B cell (primary cell): ENCODE measurements at regions not wholly inside any gene's neighbourhood (a gene's known extent, or its start where the extent isn't known, plus 50 kb on each side); places are given as distances from the start of the nearest gene placed in this dataset.
A peak's percentile ranks its signal among the peaks of the same experiment; 100 is the strongest.

Experiments
- ATAC-seq: fragments of 200-7000 bp; cut with Tn5 transposase; one replicate; pipeline ENCODE4 v1.10.0; 2021; ENCODE audit warnings: low read depth, mild to moderate bottlenecking, moderate number of reproducible peaks, moderate library complexity
- CTCF ChIA-PET: fragments of 350-600 bp; sonication (Branson Sonifier 250); formaldehyde crosslinking; loops from one replicate; lab custom pipeline; 2021; ENCODE audit warnings: antibody characterized with exemption, inconsistent platforms; lab: Charles Lee
- POLR2A ChIA-PET: fragments of 350-600 bp; sonication (Branson Sonifier 250); formaldehyde crosslinking; loops from one replicate; lab custom pipeline; 2021; ENCODE audit warnings: antibody characterized with exemption; lab: Charles Lee
- DNase-seq: peaks from one replicate; pipeline ENCODE4 v3.0.0; 2013
- H2AFZ ChIP-seq: 2 replicates; pipeline ENCODE4 v1.6.1; 2012; ENCODE audit warnings: mild to moderate bottlenecking, low read depth, low read length; ENCODE audit not compliant: insufficient read depth, poor library complexity, severe bottlenecking
- H3K27ac ChIP-seq, 2 donors: 1 replicate in 1 of 2; 2 replicates in 1 of 2; pipeline ENCODE4 v1.5.1; 2012 to 2013; ENCODE audit warnings: low read length in 2 of 2, mild to moderate bottlenecking in 2 of 2, moderate library complexity in 1 of 2
- H3K27me3 ChIP-seq, 4 experiments: fragments of 200-600 bp in 1 of 4; sonication (generic) in 1 of 4; replicated peaks in 1 of 4; 1 replicate in 2 of 4; 2 replicates in 2 of 4; pipeline versions ENCODE4 v1.6.1 to v1.7.0; 2013 to 2016; ENCODE audit warnings: low read length in 3 of 4, mild to moderate bottlenecking in 2 of 4, mixed read lengths in 1 of 4, moderate library complexity in 1 of 4; ENCODE audit not compliant: insufficient read depth in 4 of 4, control insufficient read depth in 3 of 4; ENCODE audit errors: control extremely low read depth in 1 of 4
- H3K36me3 ChIP-seq, 2 experiments: replicated peaks in 1 of 2; 1 replicate in 1 of 2; 2 replicates in 1 of 2; pipeline versions ENCODE4 v1.6.1 to v1.7.1; 2013; ENCODE audit warnings: low read length in 1 of 2; ENCODE audit not compliant: insufficient read depth in 2 of 2, control insufficient read depth in 1 of 2; ENCODE audit errors: control extremely low read depth in 1 of 2, extremely low read depth in 1 of 2
- H3K4me1 ChIP-seq, 2 donors: fragments of 200-600 bp in 1 of 2; sonication (generic) in 1 of 2; 1 replicate in 1 of 2; 2 replicates in 1 of 2; pipeline versions ENCODE4 v1.5.1 to v1.6.1; 2013 to 2017; ENCODE audit warnings: low read length in 2 of 2; ENCODE audit not compliant: control insufficient read depth in 2 of 2, insufficient read depth in 2 of 2
- H3K4me2 ChIP-seq: replicated peaks from 2 replicates; pipeline ENCODE3; 2012; ENCODE audit warnings: mild to moderate bottlenecking, low read depth, low read length; ENCODE audit not compliant: poor library complexity, severe bottlenecking
- H3K4me3 ChIP-seq, 5 experiments: fragments of 200-600 bp in 1 of 5; sonication (generic) in 1 of 5; 1 replicate in 3 of 5; 2 replicates in 2 of 5; pipeline versions ENCODE4 v1.5.1 to v1.7.0; 2011 to 2016; ENCODE audit warnings: low read length in 4 of 5, mild to moderate bottlenecking in 4 of 5, low read depth in 2 of 5, control low read depth in 1 of 5, moderate library complexity in 1 of 5; ENCODE audit not compliant: insufficient read depth in 1 of 5; ENCODE audit errors: control extremely low read depth in 1 of 5, extremely low read depth in 1 of 5
- H3K79me2 ChIP-seq: fragments of 200-600 bp; sonication (generic); one replicate; pipeline ENCODE4 v1.6.0; 2016; ENCODE audit warnings: low read length; ENCODE audit not compliant: control insufficient read depth, insufficient read depth
- H3K9ac ChIP-seq: fragments of 200-600 bp; sonication (generic); 2 replicates; pipeline ENCODE4 v1.6.1; 2017; ENCODE audit warnings: mild to moderate bottlenecking, low read length, moderate library complexity
- H3K9me3 ChIP-seq, 3 donors: one replicate each; pipeline versions ENCODE4 v1.6.1 to v1.7.1; 2013; ENCODE audit warnings: low read length in 2 of 3; ENCODE audit not compliant: control insufficient read depth in 2 of 3, insufficient read depth in 1 of 3; ENCODE audit errors: control extremely low read depth in 1 of 3
- H4K20me1 ChIP-seq: 2 replicates; pipeline ENCODE4 v1.6.0; 2012; ENCODE audit warnings: mild to moderate bottlenecking, low read length; ENCODE audit not compliant: insufficient read depth, control insufficient read depth, poor library complexity, severe bottlenecking
- H3K27ac Mint-ChIP-seq: one replicate; pipeline ENCODE4 v1.8.0; 2021; ENCODE audit warnings: mixed read lengths
- H3K27me3 Mint-ChIP-seq: one replicate; pipeline ENCODE4 v1.8.0; 2021; ENCODE audit warnings: mixed read lengths
- H3K4me1 Mint-ChIP-seq: one replicate; pipeline ENCODE4 v1.8.0; 2021; ENCODE audit warnings: mixed read lengths
- H3K4me3 Mint-ChIP-seq: one replicate; pipeline ENCODE4 v1.8.0; 2021; ENCODE audit warnings: mixed read lengths
- H3K9me3 Mint-ChIP-seq: one replicate; pipeline ENCODE4 v1.8.0; 2022; ENCODE audit warnings: mixed read lengths; ENCODE audit not compliant: insufficient read depth
- EZH2 ChIP-seq: IDR thresholded peaks from 2 replicates; pipeline ENCODE4 v1.6.1; 2012; ENCODE audit warnings: borderline replicate concordance, low read depth, mild to moderate bottlenecking, moderate library complexity, low read length; ENCODE audit not compliant: insufficient read depth, poor library complexity, severe bottlenecking
- WGBS: methylation state at CpG from one replicate; pipeline ENCODE4 v1.1.5; 2013; ENCODE audit warnings: missing lambda C conversion rate; ENCODE audit not compliant: insufficient coverage; 5-methylcytosine and 5-hydroxymethylcytosine counted together
- intact Hi-C: fragments of 100-400 bp; cut with micrococcal nuclease; formaldehyde crosslinking; loops from one replicate; pipeline ENCODE4 v1.10.0; 2022
- TF ChIP-seq, protein P1 (sequence below): fragments of 200-600 bp; IDR thresholded peaks from one replicate; pipeline ENCODE4 v1.8.0; 2022; ENCODE audit warnings: antibody characterized with exemption, mild to moderate bottlenecking

DNA sequence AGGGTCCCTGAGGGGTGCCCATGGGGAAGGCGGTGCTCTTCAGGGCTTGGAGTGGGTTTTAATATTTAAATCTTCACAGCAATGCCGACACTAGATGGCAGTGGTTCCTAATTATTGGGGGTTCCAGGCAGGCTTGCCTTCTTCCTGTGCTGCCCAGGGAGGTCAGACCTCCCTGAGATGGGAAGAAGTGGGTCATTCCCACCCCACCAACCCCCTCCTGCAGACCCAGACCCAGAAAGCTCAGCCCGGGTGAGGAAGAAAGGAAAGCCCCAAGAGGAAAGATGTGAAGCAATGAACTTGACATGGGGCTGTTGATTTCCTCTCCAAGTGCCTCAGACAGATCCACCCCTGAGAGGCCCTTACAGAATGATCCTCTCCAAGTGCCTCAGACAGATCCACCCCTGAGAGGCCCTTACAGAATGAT lies 85.1 kb upstream of the LANCL2 start:
- Histone ChIP-seq H3K79me2 (no peaks in the 10 kb centered on the region), H3K27ac (no peak overlapping the region), H3K9ac (no peak overlapping the region), H3K36me3 (no peaks in the 10 kb centered on the region), H3K4me1 (no peaks in the 10 kb centered on the region), H2AFZ (no peak overlapping the region), H3K27me3 (peaks cover 0 to 3% (median 0%) of the 10 kb centered on the region in 4 experiments), H3K4me2 (no peak overlapping the region), H3K9me3 (no peaks in the 10 kb centered on the region), H4K20me1 (no peaks in the 10 kb centered on the region), H3K4me3 (no peak overlapping the region)
- ChIA-PET POLR2A (no interaction called here), CTCF (interaction anchor here (1.4 to 8.1 kb wide), 4 partner anchors 9 to 135 kb away, joined by 5 to 111 read pairs (median 7); no protein-coding TSS in a partner anchor)
- intact Hi-C loops, result loop anchor here (1.0 to 10.0 kb wide), 2 partner anchors 85 to 315 kb away; partner anchors contain the start of gene LANCL2
- no CpG with 5 or more reads among the region's 3 CpGs for WGBS
- Mint-ChIP-seq H3K4me1 (no peaks in the 10 kb centered on the region), H3K27me3 (peaks cover 4% of the 10 kb centered on the region), H3K27ac (no peak overlapping the region), H3K4me3 (no peak overlapping the region), H3K9me3 (no peaks in the 10 kb centered on the region)
- peak; percentile 69 for DNase-seq
- ATAC-seq, result peak; percentile 73
- TF ChIP-seq EZH2, result no peak
- TF ChIP-seq, protein P1, sequence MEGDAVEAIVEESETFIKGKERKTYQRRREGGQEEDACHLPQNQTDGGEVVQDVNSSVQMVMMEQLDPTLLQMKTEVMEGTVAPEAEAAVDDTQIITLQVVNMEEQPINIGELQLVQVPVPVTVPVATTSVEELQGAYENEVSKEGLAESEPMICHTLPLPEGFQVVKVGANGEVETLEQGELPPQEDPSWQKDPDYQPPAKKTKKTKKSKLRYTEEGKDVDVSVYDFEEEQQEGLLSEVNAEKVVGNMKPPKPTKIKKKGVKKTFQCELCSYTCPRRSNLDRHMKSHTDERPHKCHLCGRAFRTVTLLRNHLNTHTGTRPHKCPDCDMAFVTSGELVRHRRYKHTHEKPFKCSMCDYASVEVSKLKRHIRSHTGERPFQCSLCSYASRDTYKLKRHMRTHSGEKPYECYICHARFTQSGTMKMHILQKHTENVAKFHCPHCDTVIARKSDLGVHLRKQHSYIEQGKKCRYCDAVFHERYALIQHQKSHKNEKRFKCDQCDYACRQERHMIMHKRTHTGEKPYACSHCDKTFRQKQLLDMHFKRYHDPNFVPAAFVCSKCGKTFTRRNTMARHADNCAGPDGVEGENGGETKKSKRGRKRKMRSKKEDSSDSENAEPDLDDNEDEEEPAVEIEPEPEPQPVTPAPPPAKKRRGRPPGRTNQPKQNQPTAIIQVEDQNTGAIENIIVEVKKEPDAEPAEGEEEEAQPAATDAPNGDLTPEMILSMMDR, result peak; percentile 68

DNA sequence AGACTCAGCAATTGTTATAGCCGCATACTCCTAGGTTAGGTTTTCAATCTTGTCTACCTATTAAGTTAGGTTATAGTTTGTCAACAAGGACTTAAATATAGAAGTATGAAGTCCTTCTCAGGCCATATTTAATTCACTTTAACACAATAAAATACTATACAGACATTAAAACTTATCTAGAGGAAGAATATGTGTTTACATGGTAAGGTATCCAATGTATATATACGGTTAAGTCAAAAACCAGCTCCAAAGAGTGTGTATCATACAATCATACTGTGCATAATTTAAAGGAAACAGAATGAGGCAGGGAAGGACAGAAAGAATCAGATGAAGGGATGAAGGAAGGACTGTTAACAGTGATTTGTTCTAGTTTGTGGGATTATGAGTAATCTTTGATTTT lies 79.5 kb upstream of the LANCL2 start:
- no peaks in the 10 kb centered on the region for H3K4me1 Mint-ChIP-seq
- no peak overlapping the region for H3K4me2 ChIP-seq
- H3K27me3 ChIP-seq, result peaks cover 0 to 2% (median 0%) of the 10 kb centered on the region in 4 experiments
- H3K27ac Mint-ChIP-seq, result no peak overlapping the region
- no peaks in the 10 kb centered on the region for H3K9me3 ChIP-seq
- TF ChIP-seq, protein P1, result no peak
- TF ChIP-seq EZH2, result no peak
- no peaks in the 10 kb centered on the region for H3K36me3 ChIP-seq
- intact Hi-C loops, result loop anchor here (10.0 kb wide), 1 partner anchor 309 kb away; no protein-coding TSS in a partner anchor
- H2AFZ ChIP-seq, result no peak overlapping the region
- ATAC-seq (no peak), DNase-seq (no peak)
- no peak overlapping the region for H3K4me3 Mint-ChIP-seq
- H3K9ac ChIP-seq, result no peak overlapping the region
- no CpG with 5 or more reads among the region's 2 CpGs for WGBS
- no peaks in the 10 kb centered on the region for H3K9me3 Mint-ChIP-seq
- H4K20me1 ChIP-seq, result no peaks in the 10 kb centered on the region
- H3K4me3 ChIP-seq, result no peak overlapping the region
- no peak overlapping the region for H3K27ac ChIP-seq
- H3K27me3 Mint-ChIP-seq, result peaks cover 5% of the 10 kb centered on the region
- no peaks in the 10 kb centered on the region for H3K79me2 ChIP-seq
- POLR2A ChIA-PET, result no interaction called here
- CTCF ChIA-PET, result interaction anchor here (0.8 to 3.3 kb wide), 2 partner anchors 8 to 130 kb away, joined by 3 to 16 read pairs; no protein-coding TSS in a partner anchor
- no peaks in the 10 kb centered on the region for H3K4me1 ChIP-seq
